Testis (tissue), 2 donors: ENCODE measurements at regions not wholly inside any gene's neighbourhood (a gene's known extent, or its start where the extent isn't known, plus 50 kb on each side); places are given as distances from the start of the nearest gene placed in this dataset.

Experiments used
- DNase-seq: peaks from one replicate; pipeline ENCODE4 v3.0.0-alpha.2; 2019
- H3K27ac ChIP-seq, 2 donors: fragments of 200-600 bp; sonication (generic); one replicate each; pipeline ENCODE4 v1.5.1; 2019
- H3K27me3 ChIP-seq: fragments of 200-600 bp; sonication (generic); one replicate; pipeline ENCODE4 v1.5.1; 2019
- H3K36me3 ChIP-seq: fragments of 200-600 bp; sonication (generic); one replicate; pipeline ENCODE4 v1.5.1; 2017; ENCODE audit warnings: low read depth; ENCODE audit errors: missing control alignments
- H3K4me1 ChIP-seq: fragments of 200-600 bp; sonication (generic); one replicate; pipeline ENCODE4 v1.5.1; 2019
- H3K4me3 ChIP-seq, 2 donors: fragments of 200-600 bp; sonication (generic); one replicate each; pipeline ENCODE4 v1.5.1; 2017 to 2019
- H3K9me3 ChIP-seq: fragments of 200-600 bp; sonication (generic); one replicate; pipeline ENCODE4 v1.5.1; 2017
- POLR2A ChIP-seq: fragments of 450-650 bp; IDR thresholded peaks from one replicate; pipeline ENCODE4 v1.6.1; 2017; ENCODE audit warnings: antibody characterized with exemption, mild to moderate bottlenecking, moderate library complexity
- WGBS, 2 donors: methylation state at CpG; one replicate each; pipeline ENCODE4 v1.1.5; 2018; 5-methylcytosine and 5-hydroxymethylcytosine counted together
- intact Hi-C: fragments of 100-400 bp; cut with DNase I; formaldehyde crosslinking; loops from one replicate; pipeline ENCODE4 v1.15.1; 2023; ENCODE audit warnings: low total_unique reads
- TF ChIP-seq, protein P1 (sequence below), 3 experiments: fragments of 450-650 bp in 2 of 3; fragments of 200-600 bp in 1 of 3; sonication (generic) in 1 of 3; IDR thresholded peaks; one replicate each; pipeline ENCODE4 v1.5.1; 2016 to 2019; ENCODE audit warnings: antibody characterized with exemption in 3 of 3, mild to moderate bottlenecking in 2 of 3, moderate library complexity in 1 of 3

DNA sequence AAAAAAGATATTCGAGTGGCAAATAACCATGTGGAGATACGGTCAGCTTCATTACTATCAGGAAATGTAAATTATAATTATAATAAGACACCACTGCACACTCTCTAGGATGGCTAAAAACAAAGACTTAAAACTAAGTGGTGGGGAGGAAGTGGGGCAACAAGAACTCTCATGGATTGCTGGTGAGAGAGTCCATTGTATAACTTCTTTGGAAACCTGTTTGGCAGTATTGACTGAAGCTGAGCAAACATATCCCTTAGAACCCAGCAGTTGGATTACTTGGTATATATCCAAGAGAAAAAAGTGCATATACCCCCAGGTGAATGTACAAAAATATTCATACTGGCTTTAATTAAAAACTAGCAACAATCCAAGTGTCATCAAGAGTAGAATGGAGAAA is 133.7 kb upstream of the CTBP2 start:
- Histone ChIP-seq H3K9me3 (no peaks in the 10 kb centered on the region), H3K27me3 (no peaks in the 10 kb centered on the region), H3K36me3 (no peaks in the 10 kb centered on the region), H3K27ac (no peak overlapping the region), H3K4me3 (no peak overlapping the region), H3K4me1 (no peaks in the 10 kb centered on the region)
- intact Hi-C loops, result no loop called here
- DNase-seq, result no peak
- 88 to 92% methylated on average over 2 of the region's 2 CpGs for WGBS, 2 donors
- TF ChIP-seq POLR2A, result no peak
- TF ChIP-seq, protein P1, sequence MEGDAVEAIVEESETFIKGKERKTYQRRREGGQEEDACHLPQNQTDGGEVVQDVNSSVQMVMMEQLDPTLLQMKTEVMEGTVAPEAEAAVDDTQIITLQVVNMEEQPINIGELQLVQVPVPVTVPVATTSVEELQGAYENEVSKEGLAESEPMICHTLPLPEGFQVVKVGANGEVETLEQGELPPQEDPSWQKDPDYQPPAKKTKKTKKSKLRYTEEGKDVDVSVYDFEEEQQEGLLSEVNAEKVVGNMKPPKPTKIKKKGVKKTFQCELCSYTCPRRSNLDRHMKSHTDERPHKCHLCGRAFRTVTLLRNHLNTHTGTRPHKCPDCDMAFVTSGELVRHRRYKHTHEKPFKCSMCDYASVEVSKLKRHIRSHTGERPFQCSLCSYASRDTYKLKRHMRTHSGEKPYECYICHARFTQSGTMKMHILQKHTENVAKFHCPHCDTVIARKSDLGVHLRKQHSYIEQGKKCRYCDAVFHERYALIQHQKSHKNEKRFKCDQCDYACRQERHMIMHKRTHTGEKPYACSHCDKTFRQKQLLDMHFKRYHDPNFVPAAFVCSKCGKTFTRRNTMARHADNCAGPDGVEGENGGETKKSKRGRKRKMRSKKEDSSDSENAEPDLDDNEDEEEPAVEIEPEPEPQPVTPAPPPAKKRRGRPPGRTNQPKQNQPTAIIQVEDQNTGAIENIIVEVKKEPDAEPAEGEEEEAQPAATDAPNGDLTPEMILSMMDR (IDR thresholded peaks at IDR 0.05), result no peak

DNA sequence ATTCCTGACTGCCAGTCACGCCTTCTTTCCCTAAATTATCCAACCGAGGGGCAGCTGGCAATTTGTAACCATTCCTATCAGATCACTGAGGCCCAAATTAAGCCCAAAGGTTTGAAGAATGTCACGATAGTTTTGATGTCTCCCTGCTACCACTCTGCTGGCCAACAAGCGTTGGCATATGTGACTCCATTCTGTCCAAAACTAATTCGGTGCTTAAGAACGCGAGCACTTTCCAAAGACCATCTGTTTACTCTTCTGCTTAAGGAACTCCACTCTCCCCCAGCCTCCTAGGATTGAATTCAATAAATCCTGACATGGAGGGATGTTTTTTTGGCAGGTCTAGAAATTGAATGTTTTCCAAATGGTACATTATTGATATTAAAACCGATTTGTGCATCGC is 131.5 kb upstream of the CTBP2 start:
- WGBS, 2 donors, result 82 to 92% methylated on average over 9 of the region's 9 CpGs
- Histone ChIP-seq H3K27ac (no peak overlapping the region), H3K36me3 (no peaks in the 10 kb centered on the region), H3K27me3 (no peaks in the 10 kb centered on the region), H3K4me1 (no peaks in the 10 kb centered on the region), H3K9me3 (no peaks in the 10 kb centered on the region), H3K4me3 (no peak overlapping the region)
- no peak for DNase-seq
- TF ChIP-seq, protein P1 (IDR thresholded peaks at IDR 0.05), result no peak
- TF ChIP-seq POLR2A, result no peak
- intact Hi-C loops, result no loop called here

DNA sequence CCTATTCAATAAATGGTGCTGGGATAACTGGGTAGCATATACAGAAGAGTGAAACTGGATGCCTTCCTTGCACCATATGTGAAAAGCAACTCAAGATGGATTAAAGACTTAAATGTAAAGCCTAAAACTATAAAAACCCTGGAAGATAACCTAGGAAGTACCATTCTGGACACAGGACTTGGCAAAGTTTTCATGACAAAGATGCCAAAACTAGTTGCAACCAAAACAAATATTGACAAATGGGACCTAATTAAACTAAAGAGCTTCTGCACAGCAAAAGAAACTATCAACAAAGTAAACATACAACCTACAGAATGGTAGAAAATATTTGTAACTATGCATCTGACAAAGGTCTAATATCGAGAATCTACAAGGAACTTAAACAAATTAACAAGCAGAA is 129.1 kb upstream of the CTBP2 start:
- TF ChIP-seq, protein P1 (IDR thresholded peaks at IDR 0.05), result no peak
- 85 to 97% methylated on average over 1 of the region's 1 CpG for WGBS, 2 donors
- intact Hi-C loops, result no loop called here
- H3K27ac ChIP-seq, result no peak overlapping the region
- DNase-seq, result no peak
- H3K4me1 ChIP-seq, result no peaks in the 10 kb centered on the region
- H3K27me3 ChIP-seq, result no peaks in the 10 kb centered on the region
- H3K4me3 ChIP-seq, result no peak overlapping the region
- H3K36me3 ChIP-seq, result no peaks in the 10 kb centered on the region
- no peaks in the 10 kb centered on the region for H3K9me3 ChIP-seq

DNA sequence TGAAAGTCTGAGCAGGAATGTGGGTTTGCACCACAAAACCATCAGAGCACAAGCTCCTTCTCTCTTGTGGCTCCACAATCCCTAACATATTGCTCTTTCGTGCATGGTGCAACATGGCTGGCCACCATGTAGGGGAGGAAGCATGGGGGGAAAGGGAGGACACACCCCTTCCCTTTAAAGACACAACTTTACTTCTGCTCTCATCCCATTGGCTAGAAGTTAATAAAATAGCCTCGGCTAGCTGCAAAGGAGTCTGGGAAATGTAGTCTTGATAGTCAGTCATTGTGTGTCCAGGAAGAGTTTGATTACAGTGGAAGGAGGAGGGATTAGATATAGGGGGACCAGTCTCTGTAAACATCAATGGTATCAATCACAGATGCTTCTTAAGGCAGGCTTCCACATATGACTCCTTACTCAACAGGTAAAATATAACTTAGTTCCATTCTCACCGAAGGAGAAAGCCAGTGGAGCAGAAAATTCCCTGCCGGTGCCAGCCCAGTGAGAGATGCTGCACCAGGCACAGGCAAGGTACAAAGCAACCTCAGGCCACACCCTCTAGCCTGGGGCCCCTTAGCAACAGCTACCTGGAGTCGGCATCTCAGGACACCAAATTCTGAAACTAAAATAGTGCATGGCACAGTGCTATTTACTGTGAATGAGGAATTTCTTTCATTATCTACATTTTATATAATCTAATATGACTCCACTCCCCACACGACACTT is 124.7 kb upstream of the CTBP2 start:
- Histone ChIP-seq H3K4me3 (no peak overlapping the region), H3K36me3 (no peaks in the 10 kb centered on the region), H3K4me1 (no peaks in the 10 kb centered on the region), H3K27me3 (no peaks in the 10 kb centered on the region), H3K9me3 (no peaks in the 10 kb centered on the region), H3K27ac (no peak overlapping the region)
- no peak for TF ChIP-seq POLR2A
- TF ChIP-seq, protein P1 (IDR thresholded peaks at IDR 0.05), result no peak
- intact Hi-C loops, result no loop called here
- 85 to 90% methylated on average over 6 of the region's 6 CpGs for WGBS, 2 donors
- no peak for DNase-seq
